IPS-NIHi7 (cell line): ENCODE measurements at regions not wholly inside any gene's neighbourhood (a gene's known extent, or its start where the extent isn't known, plus 50 kb on each side); places are given as distances from the start of the nearest gene placed in this dataset.

ENCODE experiments used
- DNase-seq: peaks from one replicate; pipeline ENCODE4 v3.0.0; 2012; ENCODE audit warnings: mixed read lengths; ENCODE audit errors: extremely low spot score

GRCh38 chr21:16072737-16073136, 343.0 kb downstream of the USP25 start:
- DNase-seq, result no peak

- DNase-seq, result no peak
These were observed 343.8 kb downstream of the USP25 start for GRCh38 chr21:16073586-16073985.

GRCh38 chr21:16074950-16075489, 345.2 kb downstream of the USP25 start:
- no peak for DNase-seq

- DNase-seq, result no peak
These were observed 346.0 kb downstream of the USP25 start for GRCh38 chr21:16075649-16076282.

GRCh38 chr21:16076465-16076864, 346.7 kb downstream of the USP25 start:
- no peak for DNase-seq

- DNase-seq, result no peak
These were observed 348.6 kb downstream of the USP25 start for GRCh38 chr21:16078382-16078781.

GRCh38 chr21:16079830-16080229, 350.0 kb downstream of the USP25 start:
- no peak for DNase-seq

GRCh38 chr21:16081304-16081703, 351.5 kb downstream of the USP25 start:
- DNase-seq, result no peak

- no peak for DNase-seq
These were observed 352.4 kb downstream of the USP25 start for GRCh38 chr21:16082038-16082816.

GRCh38 chr21:16084776-16085364, 355.1 kb downstream of the USP25 start:
- DNase-seq, result no peak

- DNase-seq, result no peak
These were observed 355.6 kb downstream of the USP25 start for GRCh38 chr21:16085421-16085820.

GRCh38 chr21:16086121-16086520, 356.3 kb downstream of the USP25 start:
- no peak for DNase-seq

- no peak for DNase-seq
These were observed 357.2 kb downstream of the USP25 start for GRCh38 chr21:16086936-16087335.

- DNase-seq, result no peak
These were observed 357.7 kb downstream of the USP25 start for GRCh38 chr21:16087523-16087922.

- DNase-seq, result no peak
These were observed 358.3 kb downstream of the USP25 start for GRCh38 chr21:16088056-16088455.

- no peak for DNase-seq
These were observed 365.2 kb downstream of the USP25 start for GRCh38 chr21:16095005-16095404.

- DNase-seq, result no peak
These were observed 367.2 kb downstream of the USP25 start for GRCh38 chr21:16096988-16097387.

- no peak for DNase-seq
These were observed 372.3 kb downstream of the USP25 start for GRCh38 chr21:16102113-16102512.

GRCh38 chr21:16108561-16109075, 378.8 kb downstream of the USP25 start:
- DNase-seq, result no peak

- DNase-seq, result no peak
These were observed 383.4 kb downstream of the USP25 start for GRCh38 chr21:16113052-16113715.

- DNase-seq, result no peak
These were observed 385.7 kb downstream of the USP25 start for GRCh38 chr21:16115461-16115860.

GRCh38 chr21:16116069-16116468, 386.3 kb downstream of the USP25 start:
- no peak for DNase-seq
